GM12878 (cell line): ENCODE measurements at regions not wholly inside any gene's neighbourhood (a gene's known extent, or its start where the extent isn't known, plus 50 kb on each side); places are given as distances from the start of the nearest gene placed in this dataset.

ENCODE experiments used
- ATAC-seq: fragments of 200-7000 bp; cut with Tn5 transposase; 3 replicates; pipeline ENCODE4 v1.9.1; 2020; ENCODE audit warnings: mild to moderate bottlenecking, moderate library complexity
- BruUV-seq: library from RNA; stranded (reverse); fragments of 400-500 nt; replicated peaks from 2 replicates; lab custom pipeline; 2021; lab: Mats Ljungman, UMichigan
- CTCF ChIA-PET: fragments of 300-600 bp; sonication (Branson Sonifier 250); formaldehyde crosslinking; extraction: SDS; loops from one replicate; lab custom pipeline; 2021; ENCODE audit warnings: inconsistent platforms; lab: Yijun Ruan, JAX
- POLR2A ChIA-PET: fragments of 350-600 bp; formaldehyde crosslinking; extraction: SDS; loops from one replicate; lab custom pipeline; 2021; ENCODE audit warnings: inconsistent platforms; lab: Charles Lee
- RAD21 ChIA-PET: fragments of 300-600 bp; sonication (Branson Sonifier 250); formaldehyde crosslinking; loops from one replicate; lab custom pipeline; 2023; ENCODE audit warnings: antibody characterized with exemption; ENCODE audit not compliant: unreplicated experiment; lab: Charles Lee
- SMC1A ChIA-PET: fragments of 300-600 bp; sonication (Branson Sonifier 250); formaldehyde crosslinking; loops from one replicate; lab custom pipeline; 2023; ENCODE audit not compliant: unreplicated experiment, uncharacterized antibody; lab: Charles Lee
- DNase-seq: peaks from one replicate; pipeline ENCODE4 v3.0.0-alpha.2; 2011; ENCODE audit warnings: low read depth, low spot score
- FAIRE-seq: peaks from 3 replicates; lab custom pipeline; 2011; peaks lifted over from hg19 to GRCh38; lab: Jason Lieb, UNC
- H2AFZ ChIP-seq: 2 replicates; pipeline ENCODE4 v1.6.0; 2011; ENCODE audit warnings: low read depth, low read length, control low read depth; ENCODE audit not compliant: control insufficient read depth
- H3K27ac ChIP-seq: 2 replicates; pipeline ENCODE4 v1.5.1; 2011; ENCODE audit warnings: control low read depth; ENCODE audit not compliant: control insufficient read depth, insufficient read depth
- H3K27me3 ChIP-seq, 2 experiments: replicated peaks in 1 of 2; 2 replicates each; pipeline versions ENCODE4 v1.6.0 to v1.6.1; 2011; ENCODE audit warnings: low read length in 1 of 2; ENCODE audit not compliant: control insufficient read depth in 2 of 2, insufficient read depth in 2 of 2
- H3K36me3 ChIP-seq, 2 experiments: 2 replicates each; pipeline ENCODE4 v1.5.1; 2011; ENCODE audit warnings: low read length in 1 of 2; ENCODE audit not compliant: control insufficient read depth in 2 of 2, insufficient read depth in 2 of 2
- H3K4me1 ChIP-seq: 2 replicates; pipeline ENCODE4 v1.6.1; 2011; ENCODE audit warnings: mild to moderate bottlenecking, low read length, moderate library complexity, mixed read lengths; ENCODE audit not compliant: control insufficient read depth, insufficient read depth
- H3K4me2 ChIP-seq: 2 replicates; pipeline ENCODE4 v1.6.0; 2011; ENCODE audit warnings: control low read depth; ENCODE audit not compliant: control insufficient read depth, insufficient read depth
- H3K4me3 ChIP-seq: fragments of 200-600 bp; sonication (generic); 2 replicates; pipeline ENCODE4 v1.5.1; 2016
- H3K79me2 ChIP-seq: 2 replicates; pipeline ENCODE4 v1.6.0; 2011; ENCODE audit warnings: low read length; ENCODE audit not compliant: control insufficient read depth, insufficient read depth
- H3K9ac ChIP-seq: 2 replicates; pipeline ENCODE4 v1.8.0; 2011; ENCODE audit warnings: low read length, control low read depth, mixed read lengths; ENCODE audit not compliant: control insufficient read depth, insufficient read depth
- H3K9me3 ChIP-seq: replicated peaks from 3 replicates; pipeline ENCODE4 v1.5.1; 2011; ENCODE audit warnings: mild to moderate bottlenecking, low read length; ENCODE audit not compliant: control insufficient read depth, insufficient read depth
- H4K20me1 ChIP-seq: 2 replicates; pipeline ENCODE4 v1.6.0; 2011; ENCODE audit not compliant: control insufficient read depth, insufficient read depth
- BHLHE40 ChIP-seq, 2 experiments: fragments of 450-650 bp in 1 of 2; IDR thresholded peaks; 2 replicates each; pipeline ENCODE4 v1.6.1; 2011 to 2017; ENCODE audit warnings: low read depth in 2 of 2, borderline replicate concordance in 1 of 2, improper control_type of control experiment in 1 of 2, low read length in 1 of 2, mild to moderate bottlenecking in 1 of 2
- CHD2 ChIP-seq: IDR thresholded peaks from 2 replicates; pipeline ENCODE4 v1.6.1; 2011; ENCODE audit warnings: low read depth, low read length, improper control_type of control experiment, borderline replicate concordance
- E4F1 ChIP-seq: fragments of 450-650 bp; IDR thresholded peaks from 2 replicates; pipeline ENCODE4 v1.6.1; 2018; ENCODE audit warnings: borderline replicate concordance, mild to moderate bottlenecking; ENCODE audit not compliant: partially characterized antibody
- HDAC6 ChIP-seq: fragments of 200-600 bp; sonication (generic); IDR thresholded peaks from one replicate; pipeline ENCODE4 v1.8.0; 2017; ENCODE audit warnings: antibody characterized with exemption; ENCODE audit not compliant: unreplicated experiment
- HSF1 ChIP-seq: fragments of 150-350 bp; IDR thresholded peaks from 2 replicates; pipeline ENCODE4 v1.6.1; 2014; ENCODE audit warnings: mild to moderate bottlenecking, low read depth, low read length
- PKNOX1 ChIP-seq: fragments of 450-650 bp; IDR thresholded peaks from 2 replicates; pipeline ENCODE4 v1.6.1; 2016; ENCODE audit warnings: mild to moderate bottlenecking
- PML ChIP-seq: IDR thresholded peaks from 2 replicates; pipeline ENCODE4 v1.6.1; 2012; ENCODE audit warnings: low read length, inconsistent platforms
- RFX5 ChIP-seq: IDR thresholded peaks from 2 replicates; pipeline ENCODE4 v1.6.1; 2011; ENCODE audit warnings: low read depth, low read length, improper control_type of control experiment
- SIX5 ChIP-seq: IDR thresholded peaks from 2 replicates; pipeline ENCODE4 v1.6.1; 2011; ENCODE audit warnings: mild to moderate bottlenecking, low read depth, low read length, moderate library complexity; ENCODE audit not compliant: severe bottlenecking
- WGBS: methylation state at CpG from one replicate; pipeline ENCODE4 v1.1.6; 2016; ENCODE audit warnings: low lambda C conversion rate; ENCODE audit not compliant: insufficient replicate concordance, insufficient coverage; ENCODE audit errors: missing lambda C conversion rate; 5-methylcytosine and 5-hydroxymethylcytosine counted together
- in situ Hi-C: fragments of 300-500 bp; cut with MboI; formaldehyde crosslinking; loops from 9 replicates; pipeline ENCODE4 v1.14.3; 2018; ENCODE audit warnings: mixed read lengths
- intact Hi-C: fragments of 100-400 bp; cut with micrococcal nuclease; formaldehyde crosslinking; loops from one replicate; pipeline ENCODE4 v1.14.2; 2022; ENCODE audit not compliant: unreplicated experiment
- TF ChIP-seq, protein P1 (sequence below): fragments of 450-650 bp; IDR thresholded peaks from 2 replicates; pipeline ENCODE4 v1.6.1; 2018; ENCODE audit warnings: mild to moderate bottlenecking, low read depth, moderate library complexity; ENCODE audit not compliant: partially characterized antibody
- TF ChIP-seq, protein P2 (sequence below): IDR thresholded peaks from 2 replicates; pipeline ENCODE4 v1.6.1; 2011; ENCODE audit warnings: low read depth, mild to moderate bottlenecking, low read length, moderate library complexity, borderline replicate concordance; ENCODE audit errors: extremely low read depth

DNA sequence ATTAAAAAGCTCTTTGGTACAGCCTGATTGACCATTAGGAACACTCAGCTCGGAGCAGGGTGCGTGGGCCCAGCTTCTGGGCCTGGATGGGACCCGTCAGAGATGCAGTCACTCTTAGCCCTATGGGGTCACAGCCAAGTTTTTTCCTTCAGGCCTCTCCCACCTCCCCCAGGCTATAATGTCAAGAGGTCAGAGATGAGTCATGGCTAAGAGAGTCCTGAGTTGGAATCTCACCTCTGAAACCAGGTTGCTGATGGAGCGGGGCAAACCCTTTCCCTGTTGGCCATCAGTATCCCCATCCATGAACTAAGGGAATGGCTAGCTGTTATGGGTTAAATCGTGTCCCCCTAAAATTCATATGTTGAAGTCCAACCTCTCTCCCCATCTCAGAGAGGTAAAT is 195.9 kb upstream of the POU3F1 start (continued):
- TF ChIP-seq, protein P1, sequence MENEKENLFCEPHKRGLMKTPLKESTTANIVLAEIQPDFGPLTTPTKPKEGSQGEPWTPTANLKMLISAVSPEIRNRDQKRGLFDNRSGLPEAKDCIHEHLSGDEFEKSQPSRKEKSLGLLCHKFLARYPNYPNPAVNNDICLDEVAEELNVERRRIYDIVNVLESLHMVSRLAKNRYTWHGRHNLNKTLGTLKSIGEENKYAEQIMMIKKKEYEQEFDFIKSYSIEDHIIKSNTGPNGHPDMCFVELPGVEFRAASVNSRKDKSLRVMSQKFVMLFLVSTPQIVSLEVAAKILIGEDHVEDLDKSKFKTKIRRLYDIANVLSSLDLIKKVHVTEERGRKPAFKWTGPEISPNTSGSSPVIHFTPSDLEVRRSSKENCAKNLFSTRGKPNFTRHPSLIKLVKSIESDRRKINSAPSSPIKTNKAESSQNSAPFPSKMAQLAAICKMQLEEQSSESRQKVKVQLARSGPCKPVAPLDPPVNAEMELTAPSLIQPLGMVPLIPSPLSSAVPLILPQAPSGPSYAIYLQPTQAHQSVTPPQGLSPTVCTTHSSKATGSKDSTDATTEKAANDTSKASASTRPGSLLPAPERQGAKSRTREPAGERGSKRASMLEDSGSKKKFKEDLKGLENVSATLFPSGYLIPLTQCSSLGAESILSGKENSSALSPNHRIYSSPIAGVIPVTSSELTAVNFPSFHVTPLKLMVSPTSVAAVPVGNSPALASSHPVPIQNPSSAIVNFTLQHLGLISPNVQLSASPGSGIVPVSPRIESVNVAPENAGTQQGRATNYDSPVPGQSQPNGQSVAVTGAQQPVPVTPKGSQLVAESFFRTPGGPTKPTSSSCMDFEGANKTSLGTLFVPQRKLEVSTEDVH: no peak
- no peak for TF ChIP-seq BHLHE40 (IDR thresholded peaks at IDR 0.05; ENCODE audit: borderline replicate concordance in 1 of 2, low read depth in 2 of 2, low read length in 1 of 2)
- no peak for TF ChIP-seq CHD2
- TF ChIP-seq PML: no peak
- no peak for TF ChIP-seq RFX5
- no peak for TF ChIP-seq SIX5
- TF ChIP-seq PKNOX1: no peak

DNA sequence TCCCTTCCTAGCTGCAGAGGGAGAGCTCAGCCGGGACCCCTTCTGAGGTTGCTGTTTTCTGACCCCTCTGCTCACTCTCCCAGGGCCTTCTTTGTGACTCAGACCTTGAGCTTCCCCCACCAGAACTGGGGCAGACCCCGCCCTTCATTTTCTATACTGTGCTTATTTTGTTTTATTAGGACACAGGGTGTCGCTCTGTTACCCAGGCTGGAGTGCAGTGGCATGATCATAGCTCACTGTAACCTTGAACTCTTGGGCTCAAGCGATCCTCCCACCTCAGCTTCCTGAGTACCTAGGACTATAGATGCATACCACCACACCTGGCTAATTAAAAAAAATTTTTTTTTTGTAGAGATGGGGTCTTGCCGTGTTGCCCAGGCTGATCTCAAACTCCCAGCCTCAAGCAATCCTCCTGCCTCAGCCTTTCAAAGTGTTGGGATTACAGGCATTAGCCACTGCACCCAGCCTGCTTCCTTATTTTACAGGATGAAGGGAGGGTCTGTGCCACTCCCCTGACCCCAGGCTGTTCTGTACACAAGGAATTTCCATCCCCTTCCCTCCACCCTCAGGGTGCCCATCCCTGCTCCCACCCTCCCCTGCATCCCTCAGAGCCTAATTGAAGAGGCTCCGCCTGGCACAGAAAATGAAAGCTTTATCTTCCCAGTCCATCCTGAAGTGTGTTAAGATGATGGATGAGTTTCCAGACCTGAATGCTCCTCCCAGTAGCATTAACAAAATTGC is 195.2 kb upstream of the POU3F1 start:
- no peaks in the 10 kb centered on the region for H3K9me3 ChIP-seq
- ChIA-PET POLR2A (no interaction called here), SMC1A (interaction anchor here (0.5 to 1.5 kb wide), 4 partner anchors 170 to 1064 kb away, joined by 3 to 6 read pairs (median 3); no protein-coding TSS in a partner anchor), CTCF (no interaction called here), RAD21 (interaction anchor here (0.5 to 1.3 kb wide), 3 partner anchors 68 to 1048 kb away, joined by 3 read pairs; no protein-coding TSS in a partner anchor)
- H3K36me3 ChIP-seq: no peaks in the 10 kb centered on the region
- in situ Hi-C loops (loop anchor here (5.0 kb wide), 1 partner anchor 51 kb away; no protein-coding TSS in a partner anchor), intact Hi-C loops (no loop called here)
- H3K27me3 ChIP-seq: peaks cover 0 to 3% of the 10 kb centered on the region in 2 experiments; a peak in 3 of 4 replicates
- H3K4me2 ChIP-seq: no peak overlapping the region
- H2AFZ ChIP-seq: no peak overlapping the region
- ATAC-seq: no peak
- 22% methylated on average over 6 of the region's 6 CpGs for WGBS
- no TSS peak for BruUV-seq
- no peak overlapping the region for H3K27ac ChIP-seq
- no peak for DNase-seq
- H3K4me3 ChIP-seq: no peak overlapping the region
- TF ChIP-seq, protein P2, sequence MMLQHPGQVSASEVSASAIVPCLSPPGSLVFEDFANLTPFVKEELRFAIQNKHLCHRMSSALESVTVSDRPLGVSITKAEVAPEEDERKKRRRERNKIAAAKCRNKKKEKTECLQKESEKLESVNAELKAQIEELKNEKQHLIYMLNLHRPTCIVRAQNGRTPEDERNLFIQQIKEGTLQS: no peak
- TF ChIP-seq E4F1 (no peak), HDAC6 (no peak), HSF1 (no peak)
- TF ChIP-seq, all 136 proteins: peak for 0
- FAIRE-seq: no peak
- no peaks in the 10 kb centered on the region for H3K79me2 ChIP-seq
- H4K20me1 ChIP-seq: no peaks in the 10 kb centered on the region
- H3K9ac ChIP-seq: no peak overlapping the region
- H3K4me1 ChIP-seq: no peaks in the 10 kb centered on the region
